Neural cell (in vitro differentiated cells): ENCODE measurements at regions not wholly inside any gene's neighbourhood (a gene's known extent, or its start where the extent isn't known, plus 50 kb on each side); places are given as distances from the start of the nearest gene placed in this dataset.

Experiments
- H2AFZ ChIP-seq: fragments of 200-600, 300-800 bp; sonication (generic), shearing (Covaris generic); 2 replicates; pipeline ENCODE4 v1.6.0; 2014; ENCODE audit warnings: low read depth, mild to moderate bottlenecking, antibody characterized with exemption, low read length, moderate library complexity
- H3F3A ChIP-seq: fragments of 200-600 bp; shearing (Covaris generic); 2 replicates; pipeline ENCODE4 v1.6.1; 2016; ENCODE audit warnings: mild to moderate bottlenecking, moderate library complexity, mixed read lengths, antibody characterized with exemption, low read length; ENCODE audit not compliant: insufficient read depth, poor library complexity, severe bottlenecking
- H3K27ac ChIP-seq: fragments of 200-600, 300-800 bp; sonication (generic), shearing (Covaris generic); 2 replicates; pipeline ENCODE4 v1.5.1; 2014; ENCODE audit warnings: mild to moderate bottlenecking, low read length, moderate library complexity
- H3K27me3 ChIP-seq: fragments of 300-800, 200-600 bp; sonication (generic), shearing (Covaris generic); 2 replicates; pipeline ENCODE4 v1.6.0; 2014; ENCODE audit warnings: mild to moderate bottlenecking, low read depth, low read length, moderate library complexity; ENCODE audit not compliant: insufficient read depth
- H3K36me3 ChIP-seq: fragments of 300-800, 200-600 bp; sonication (generic), shearing (Covaris generic); 2 replicates; pipeline ENCODE4 v1.5.1; 2014; ENCODE audit warnings: mild to moderate bottlenecking, antibody characterized with exemption, low read length, moderate library complexity; ENCODE audit not compliant: insufficient read depth
- H3K4me2 ChIP-seq: fragments of 300-800, 200-600 bp; sonication (generic), shearing (Covaris generic); 2 replicates; pipeline ENCODE4 v1.6.0; 2014; ENCODE audit warnings: mild to moderate bottlenecking, low read length
- H3K4me3 ChIP-seq: fragments of 300-800, 200-600 bp; sonication (generic), shearing (Covaris generic); 2 replicates; pipeline ENCODE4 v1.5.1; 2014; ENCODE audit warnings: mild to moderate bottlenecking, low read length, moderate library complexity
- H3K79me2 ChIP-seq: fragments of 200-600 bp; shearing (Covaris generic); replicated peaks from 2 replicates; pipeline ENCODE4 v1.6.0; 2014; ENCODE audit warnings: mild to moderate bottlenecking, low read length, moderate library complexity; ENCODE audit not compliant: insufficient read depth
- H3K9ac ChIP-seq: fragments of 300-800, 200-600 bp; sonication (generic), shearing (Covaris generic); 2 replicates; pipeline ENCODE4 v1.6.1; 2016; ENCODE audit warnings: mild to moderate bottlenecking, low read length, mixed read lengths
- H3K9me2 ChIP-seq: fragments of 200-600 bp; shearing (Covaris generic); 2 replicates; pipeline ENCODE4 v1.6.1; 2016; ENCODE audit warnings: mild to moderate bottlenecking, low read length, mixed read lengths; ENCODE audit not compliant: insufficient read depth
- H3K9me3 ChIP-seq: fragments of 200-600, 300-800 bp; sonication (generic), shearing (Covaris generic); 2 replicates; pipeline ENCODE4 v1.6.1; 2016; ENCODE audit warnings: mild to moderate bottlenecking, mixed run types, low read length, moderate library complexity, mixed read lengths
- H4K20me1 ChIP-seq: fragments of 200-600 bp; shearing (Covaris generic); 2 replicates; pipeline ENCODE4 v1.6.1; 2016; ENCODE audit warnings: mild to moderate bottlenecking, mixed run types; ENCODE audit not compliant: insufficient read depth
- EP300 ChIP-seq: fragments of 450-650 bp; conservative IDR thresholded peaks from 2 replicates; pipeline ENCODE4 v1.6.1; 2014; ENCODE audit warnings: antibody characterized with exemption, mild to moderate bottlenecking, moderate library complexity; ENCODE audit not compliant: poor library complexity, severe bottlenecking
- EZH2 ChIP-seq: fragments of 200-600, 300-800 bp; shearing (Covaris generic), sonication (generic); IDR thresholded peaks from 2 replicates; pipeline ENCODE4 v1.6.1; 2014; ENCODE audit warnings: antibody characterized with exemption, low read length, borderline replicate concordance, mild to moderate bottlenecking; ENCODE audit not compliant: insufficient read depth, poor library complexity, severe bottlenecking
- MXI1 ChIP-seq: fragments of 450-650 bp; conservative IDR thresholded peaks from 2 replicates; pipeline ENCODE4 v1.6.1; 2014; ENCODE audit warnings: antibody characterized with exemption, mild to moderate bottlenecking; ENCODE audit not compliant: poor library complexity, severe bottlenecking
- POLR2AphosphoS5 ChIP-seq: IDR thresholded peaks from 2 replicates; pipeline ENCODE4 v1.6.1; 2012
- RAD21 ChIP-seq: fragments of 450-650 bp; conservative IDR thresholded peaks from 2 replicates; pipeline ENCODE4 v1.6.1; 2014; ENCODE audit warnings: antibody characterized with exemption, mild to moderate bottlenecking, moderate library complexity
- REST ChIP-seq: IDR thresholded peaks from 2 replicates; pipeline ENCODE4 v1.6.1; 2012; ENCODE audit warnings: borderline replicate concordance
- SMC3 ChIP-seq: fragments of 450-650 bp; conservative IDR thresholded peaks from 2 replicates; pipeline ENCODE4 v1.6.1; 2014; ENCODE audit warnings: antibody characterized with exemption, mild to moderate bottlenecking, moderate library complexity; ENCODE audit not compliant: poor library complexity
- TAF1 ChIP-seq: IDR thresholded peaks from 2 replicates; pipeline ENCODE4 v1.6.1; 2012; ENCODE audit warnings: low read depth
- TF ChIP-seq, protein P1 (sequence below): fragments of 450-650 bp; IDR thresholded peaks from 2 replicates; pipeline ENCODE4 v1.5.1; 2014; ENCODE audit warnings: antibody characterized with exemption, mild to moderate bottlenecking, moderate library complexity; ENCODE audit not compliant: poor library complexity, severe bottlenecking

- H3K27ac ChIP-seq, result no peak overlapping the region
- no peaks in the 10 kb centered on the region for H3K27me3 ChIP-seq
- H3K9me2 ChIP-seq, result no peaks in the 10 kb centered on the region
- H3K4me2 ChIP-seq, result no peak overlapping the region
- TF ChIP-seq, protein P1, sequence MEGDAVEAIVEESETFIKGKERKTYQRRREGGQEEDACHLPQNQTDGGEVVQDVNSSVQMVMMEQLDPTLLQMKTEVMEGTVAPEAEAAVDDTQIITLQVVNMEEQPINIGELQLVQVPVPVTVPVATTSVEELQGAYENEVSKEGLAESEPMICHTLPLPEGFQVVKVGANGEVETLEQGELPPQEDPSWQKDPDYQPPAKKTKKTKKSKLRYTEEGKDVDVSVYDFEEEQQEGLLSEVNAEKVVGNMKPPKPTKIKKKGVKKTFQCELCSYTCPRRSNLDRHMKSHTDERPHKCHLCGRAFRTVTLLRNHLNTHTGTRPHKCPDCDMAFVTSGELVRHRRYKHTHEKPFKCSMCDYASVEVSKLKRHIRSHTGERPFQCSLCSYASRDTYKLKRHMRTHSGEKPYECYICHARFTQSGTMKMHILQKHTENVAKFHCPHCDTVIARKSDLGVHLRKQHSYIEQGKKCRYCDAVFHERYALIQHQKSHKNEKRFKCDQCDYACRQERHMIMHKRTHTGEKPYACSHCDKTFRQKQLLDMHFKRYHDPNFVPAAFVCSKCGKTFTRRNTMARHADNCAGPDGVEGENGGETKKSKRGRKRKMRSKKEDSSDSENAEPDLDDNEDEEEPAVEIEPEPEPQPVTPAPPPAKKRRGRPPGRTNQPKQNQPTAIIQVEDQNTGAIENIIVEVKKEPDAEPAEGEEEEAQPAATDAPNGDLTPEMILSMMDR, result no peak
- TF ChIP-seq TAF1 (no peak), MXI1 (no peak), RAD21 (no peak), REST (no peak), SMC3 (no peak), EZH2 (no peak), EP300 (no peak), POLR2AphosphoS5 (no peak)
- no peaks in the 10 kb centered on the region for H3K36me3 ChIP-seq
- no peaks in the 10 kb centered on the region for H3F3A ChIP-seq
- H2AFZ ChIP-seq, result no peak overlapping the region
- no peak overlapping the region for H3K4me3 ChIP-seq
- no peak overlapping the region for H3K9ac ChIP-seq
- H3K79me2 ChIP-seq, result no peaks in the 10 kb centered on the region
- no peaks in the 10 kb centered on the region for H4K20me1 ChIP-seq
- no peaks in the 10 kb centered on the region for H3K9me3 ChIP-seq
Observed at GRCh38 chr1:64340361-64340760, 129.6 kb upstream of the CACHD1 start.

- Histone ChIP-seq H3K9me2 (no peaks in the 10 kb centered on the region), H3K27ac (no peak overlapping the region), H3K27me3 (no peaks in the 10 kb centered on the region), H3K4me2 (no peak overlapping the region), H2AFZ (no peak overlapping the region), H3F3A (no peaks in the 10 kb centered on the region), H3K36me3 (no peaks in the 10 kb centered on the region), H4K20me1 (no peaks in the 10 kb centered on the region), H3K9ac (no peak overlapping the region), H3K79me2 (no peaks in the 10 kb centered on the region), H3K4me3 (no peak overlapping the region), H3K9me3 (no peaks in the 10 kb centered on the region)
- TF ChIP-seq POLR2AphosphoS5 (no peak), RAD21 (no peak), EP300 (no peak), REST (no peak), MXI1 (no peak), TAF1 (no peak), SMC3 (no peak), EZH2 (no peak)
- TF ChIP-seq, protein P1, result no peak
Observed at GRCh38 chr1:64343105-64343822, 126.7 kb upstream of the CACHD1 start.
